LNCAP (cell line): ENCODE measurements at regions not wholly inside any gene's neighbourhood (a gene's known extent, or its start where the extent isn't known, plus 50 kb on each side); places are given as distances from the start of the nearest gene placed in this dataset.

ENCODE experiments used
- TF ChIP-seq, protein P1 (sequence below): fragments of 450-650 bp; IDR thresholded peaks from 2 replicates; pipeline ENCODE4 v1.5.1; 2017; ENCODE audit warnings: mild to moderate bottlenecking

DNA sequence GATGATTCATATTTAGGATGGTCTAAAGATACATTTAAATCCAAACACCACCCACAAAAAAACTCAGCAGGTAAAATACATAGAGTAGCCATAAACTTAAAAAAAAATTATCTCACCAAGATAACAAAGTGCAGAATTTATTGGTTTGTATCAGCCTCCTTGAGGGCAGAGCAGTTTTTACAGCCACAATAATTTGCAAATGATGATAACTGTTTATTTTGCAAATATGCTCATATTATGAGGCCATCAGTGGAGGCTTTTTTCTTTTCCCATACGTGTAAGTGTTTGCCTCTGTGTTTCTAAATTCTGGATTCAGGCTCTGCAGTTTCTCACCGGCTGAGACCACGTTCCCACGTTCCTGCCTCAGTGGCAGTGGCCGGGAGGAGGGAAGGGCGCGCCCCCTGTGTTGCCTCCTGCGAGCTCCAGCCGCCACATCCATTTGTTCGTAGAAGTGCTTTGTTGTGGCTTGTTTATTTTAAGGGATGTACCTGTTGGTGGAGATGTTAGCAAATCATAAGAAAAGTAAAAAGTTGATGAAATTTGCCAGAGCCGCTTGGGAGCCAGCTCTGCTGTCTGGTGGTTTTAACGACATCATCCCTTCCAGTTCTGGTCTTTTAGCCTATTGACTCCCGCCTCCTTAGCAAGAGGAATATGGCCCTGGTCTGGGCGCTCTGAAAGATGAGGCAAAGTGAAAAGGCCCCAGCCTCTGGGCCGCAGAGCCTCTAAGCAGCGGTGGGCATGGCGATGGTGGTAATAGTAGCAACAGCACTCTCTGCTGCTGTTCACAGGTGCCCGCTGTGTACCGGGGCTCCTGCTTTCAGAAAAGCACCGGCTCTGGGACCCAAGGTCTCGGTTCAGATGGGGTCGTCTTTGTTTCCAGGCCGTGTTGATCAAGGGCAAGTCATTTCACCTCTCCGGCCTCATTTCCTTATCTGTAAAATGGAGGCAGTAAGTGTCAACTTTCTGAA lies 66.7 kb upstream of the PPARA start:
- TF ChIP-seq, protein P1, sequence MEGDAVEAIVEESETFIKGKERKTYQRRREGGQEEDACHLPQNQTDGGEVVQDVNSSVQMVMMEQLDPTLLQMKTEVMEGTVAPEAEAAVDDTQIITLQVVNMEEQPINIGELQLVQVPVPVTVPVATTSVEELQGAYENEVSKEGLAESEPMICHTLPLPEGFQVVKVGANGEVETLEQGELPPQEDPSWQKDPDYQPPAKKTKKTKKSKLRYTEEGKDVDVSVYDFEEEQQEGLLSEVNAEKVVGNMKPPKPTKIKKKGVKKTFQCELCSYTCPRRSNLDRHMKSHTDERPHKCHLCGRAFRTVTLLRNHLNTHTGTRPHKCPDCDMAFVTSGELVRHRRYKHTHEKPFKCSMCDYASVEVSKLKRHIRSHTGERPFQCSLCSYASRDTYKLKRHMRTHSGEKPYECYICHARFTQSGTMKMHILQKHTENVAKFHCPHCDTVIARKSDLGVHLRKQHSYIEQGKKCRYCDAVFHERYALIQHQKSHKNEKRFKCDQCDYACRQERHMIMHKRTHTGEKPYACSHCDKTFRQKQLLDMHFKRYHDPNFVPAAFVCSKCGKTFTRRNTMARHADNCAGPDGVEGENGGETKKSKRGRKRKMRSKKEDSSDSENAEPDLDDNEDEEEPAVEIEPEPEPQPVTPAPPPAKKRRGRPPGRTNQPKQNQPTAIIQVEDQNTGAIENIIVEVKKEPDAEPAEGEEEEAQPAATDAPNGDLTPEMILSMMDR, result no peak

DNA sequence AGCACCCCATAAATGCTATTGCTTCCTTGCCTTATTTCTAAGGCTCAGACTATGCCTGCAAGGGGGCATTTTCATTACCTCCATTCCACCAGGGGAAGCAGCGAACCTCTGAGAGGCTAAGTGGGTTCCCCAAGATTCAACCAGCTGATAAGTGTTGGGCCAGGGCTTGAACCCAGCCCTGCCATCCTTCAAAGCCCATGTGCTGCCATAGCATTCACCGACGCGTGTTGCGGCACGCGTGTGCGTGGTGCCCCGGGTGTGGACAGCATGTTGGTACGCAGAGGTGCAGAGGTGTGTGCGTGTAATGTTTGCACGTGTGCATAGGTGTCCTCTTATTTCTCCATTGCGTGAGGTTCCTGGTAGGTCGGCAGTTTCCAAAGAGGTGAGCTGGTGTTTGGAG lies 66.0 kb upstream of the PPARA start:
- TF ChIP-seq, protein P1, result no peak

DNA sequence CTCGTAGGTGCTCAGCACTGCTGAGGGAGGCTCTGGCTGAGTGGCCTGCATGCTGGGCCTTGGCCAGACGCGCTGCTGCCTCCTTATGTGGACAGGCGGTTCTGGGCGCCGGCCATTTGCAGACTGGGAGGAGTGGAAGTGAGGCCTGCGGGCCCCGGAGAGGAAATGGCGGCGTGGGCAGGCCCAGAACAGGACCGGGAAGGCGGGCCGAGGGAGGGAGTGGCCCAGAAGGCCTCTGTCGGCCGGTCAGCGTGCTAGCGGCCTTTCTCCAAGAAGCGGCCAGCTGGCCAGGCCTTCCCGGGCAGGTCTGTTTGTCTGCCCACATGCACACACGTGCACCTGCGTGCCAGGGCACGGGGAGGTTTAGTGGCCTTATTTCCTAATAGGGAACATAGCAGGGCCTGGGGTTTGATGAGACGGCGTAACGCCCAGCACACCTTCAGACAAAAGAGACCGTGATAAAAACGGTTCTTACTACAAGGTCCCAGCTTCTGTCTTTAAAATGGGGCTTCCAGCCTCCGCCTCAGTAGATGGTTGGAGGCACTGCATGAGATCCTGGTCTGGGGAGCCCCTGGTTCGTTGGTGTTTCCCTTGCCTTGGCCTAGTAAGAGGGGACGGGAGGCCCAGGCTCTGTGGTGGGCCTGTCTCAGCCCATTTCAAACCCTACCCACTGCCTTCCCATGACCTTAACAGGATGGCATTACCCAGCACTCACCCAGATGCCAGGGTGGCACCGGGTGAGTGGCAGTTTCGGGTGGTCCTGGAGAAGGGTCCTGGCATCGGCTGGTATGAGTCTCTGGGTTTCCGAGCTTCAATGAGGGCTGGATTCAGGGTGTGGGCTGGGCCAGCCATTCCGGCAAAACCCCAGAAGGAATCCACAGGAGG lies 65.1 kb upstream of the PPARA start:
- TF ChIP-seq, protein P1, result no peak

DNA sequence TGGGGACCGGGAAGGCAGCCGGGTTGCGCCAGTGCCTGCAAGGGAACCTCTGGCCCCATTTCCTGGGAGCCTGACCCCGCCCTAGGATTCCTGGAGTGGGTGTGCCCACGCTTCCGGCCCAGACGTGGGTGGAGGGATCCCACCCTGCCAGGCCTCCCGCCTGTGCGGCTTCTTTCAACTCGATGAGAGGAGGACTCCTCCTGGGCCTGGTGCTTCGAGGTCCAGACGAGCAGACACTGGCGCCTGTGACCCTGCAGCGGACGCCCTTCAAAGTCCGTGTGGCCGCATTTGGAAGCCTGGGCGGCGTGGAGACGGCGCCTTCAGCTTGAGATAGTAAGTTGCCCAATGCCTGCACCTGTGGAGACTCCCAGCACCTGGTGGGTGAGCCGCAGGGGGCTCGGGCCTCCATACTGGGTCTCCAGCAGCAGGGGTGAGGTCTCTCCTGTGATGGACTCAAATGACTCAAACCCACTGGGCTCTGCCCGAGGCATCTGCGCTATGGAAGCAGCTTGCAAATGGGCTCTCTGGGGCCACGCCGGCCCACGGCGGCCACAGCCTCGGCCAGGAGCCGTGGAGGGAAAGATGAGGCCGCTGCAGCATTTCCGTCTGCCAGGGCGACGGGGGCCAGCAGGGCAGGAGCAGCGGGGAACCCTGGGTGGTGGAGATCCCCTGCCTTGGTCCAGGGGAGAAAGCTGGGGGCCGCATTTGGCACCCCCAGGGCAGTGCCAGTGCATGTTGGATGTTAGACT lies 64.3 kb upstream of the PPARA start:
- TF ChIP-seq, protein P1, result no peak

DNA sequence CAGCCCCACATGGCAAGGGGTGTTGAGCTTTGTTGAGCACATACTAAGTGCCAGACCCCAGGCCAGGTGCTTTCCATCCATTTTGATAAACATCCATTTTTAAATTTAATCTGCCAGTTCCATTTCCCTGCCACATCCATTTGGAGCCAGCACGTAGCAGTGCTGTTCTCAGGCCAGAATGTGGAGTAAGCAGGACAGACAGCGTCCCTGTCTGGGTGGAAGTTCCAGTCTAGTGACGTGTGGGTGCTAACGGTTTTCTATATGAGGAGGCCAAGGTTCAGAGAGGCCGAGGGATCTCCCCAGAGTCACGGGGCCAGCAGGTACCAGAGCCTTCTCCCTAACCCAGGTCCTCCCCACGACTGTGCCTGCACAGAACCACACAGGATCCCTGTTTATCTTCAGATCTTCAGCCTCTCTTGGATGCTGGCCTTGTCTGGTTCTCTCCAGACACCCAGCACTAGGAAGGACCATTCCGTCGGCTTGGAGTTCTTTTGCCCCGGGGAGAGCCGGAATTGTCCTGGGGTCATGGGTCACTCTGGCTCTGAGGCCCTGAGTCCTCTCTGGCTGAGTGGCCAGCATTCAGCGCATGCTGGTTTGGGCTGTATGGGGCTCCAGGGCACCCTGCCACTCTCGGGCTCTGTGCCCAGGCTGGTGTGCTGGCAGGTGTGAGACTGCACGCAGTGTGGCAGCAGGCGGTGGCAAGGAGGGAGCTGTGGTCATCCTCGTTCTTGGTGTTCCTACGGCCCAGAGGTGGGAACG lies 63.6 kb upstream of the PPARA start:
- TF ChIP-seq, protein P1, result no peak

DNA sequence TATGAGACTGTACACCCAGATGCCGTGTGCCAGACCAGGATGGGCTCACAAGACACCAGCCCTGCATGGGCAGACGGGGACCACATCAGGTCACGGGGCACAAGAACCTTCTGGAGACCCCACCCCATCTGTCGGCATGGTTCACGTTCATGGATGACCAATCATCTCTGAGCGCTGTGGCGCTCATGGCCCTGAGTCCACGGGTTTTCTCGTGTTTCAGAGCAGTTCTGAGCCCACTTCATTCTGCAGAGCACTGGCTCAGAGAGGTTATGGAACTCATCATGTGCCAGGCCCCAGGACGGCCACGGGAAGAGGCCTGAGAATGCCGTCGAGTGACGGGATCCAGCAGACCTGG lies 63.0 kb upstream of the PPARA start:
- TF ChIP-seq, protein P1, result no peak
